WTC11 (cell line): ENCODE measurements at regions not wholly inside any gene's neighbourhood (a gene's known extent, or its start where the extent isn't known, plus 50 kb on each side); places are given as distances from the start of the nearest gene placed in this dataset.

Source experiments
- ATF1 ChIP-seq: sonication (generic); formaldehyde crosslinking; IDR thresholded peaks from 2 replicates; pipeline ENCODE4 v1.8.1; 2023; ENCODE audit warnings: mild to moderate bottlenecking, moderate library complexity, missing genetic modification reagents
- ATF6 ChIP-seq: sonication (generic); formaldehyde crosslinking; IDR thresholded peaks from 2 replicates; pipeline ENCODE4 v1.8.1; 2023; ENCODE audit warnings: mild to moderate bottlenecking, missing genetic modification reagents
- CTCF ChIP-seq: fragments of 200-600 bp; IDR thresholded peaks from 2 replicates; pipeline ENCODE4 v1.8.0; 2022; ENCODE audit warnings: antibody characterized with exemption
- FOXJ3 ChIP-seq: sonication (generic); formaldehyde crosslinking; IDR thresholded peaks from 2 replicates; pipeline ENCODE4 v1.9.0; 2021; ENCODE audit warnings: missing genetic modification reagents, mild to moderate bottlenecking, borderline replicate concordance
- MAX ChIP-seq: sonication (generic); formaldehyde crosslinking; IDR thresholded peaks from 2 replicates; pipeline ENCODE4 v1.8.0; 2022; ENCODE audit warnings: mild to moderate bottlenecking, missing genetic modification reagents
- NR1H2 ChIP-seq: sonication (generic); formaldehyde crosslinking; IDR thresholded peaks from 2 replicates; pipeline ENCODE4 v1.9.0; 2021; ENCODE audit warnings: mild to moderate bottlenecking, moderate library complexity, missing genetic modification reagents
- PREB ChIP-seq: sonication (generic); formaldehyde crosslinking; IDR thresholded peaks from 2 replicates; pipeline ENCODE4 v1.8.1; 2022; ENCODE audit warnings: mild to moderate bottlenecking, missing genetic modification reagents, moderate library complexity, borderline replicate concordance
- SMAD4 ChIP-seq: sonication (generic); formaldehyde crosslinking; IDR thresholded peaks from 2 replicates; pipeline ENCODE4 v1.8.0; 2022; ENCODE audit warnings: mild to moderate bottlenecking, missing genetic modification reagents
- TP53 ChIP-seq: sonication (generic); formaldehyde crosslinking; IDR thresholded peaks from 2 replicates; pipeline ENCODE4 v1.8.1; 2023; ENCODE audit warnings: mild to moderate bottlenecking, missing genetic modification reagents
- ZMAT4 ChIP-seq: fragments of 250-450 bp; sonication (Bioruptor Pico); IDR thresholded peaks from 2 replicates; pipeline ENCODE4 v1.9.0; 2021; ENCODE audit warnings: mild to moderate bottlenecking
- ZNF416 ChIP-seq: fragments of 250-450 bp; sonication (Bioruptor Pico); IDR thresholded peaks from 2 replicates; pipeline ENCODE4 v1.9.0; 2021; ENCODE audit warnings: mild to moderate bottlenecking, inconsistent platforms
- ZNF423 ChIP-seq: fragments of 250-450 bp; sonication (Bioruptor Pico); IDR thresholded peaks from 2 replicates; pipeline ENCODE4 v2.1.2; 2022; ENCODE audit warnings: mild to moderate bottlenecking, moderate library complexity
- TF ChIP-seq, protein P1 (sequence below): sonication (generic); formaldehyde crosslinking; IDR thresholded peaks from 2 replicates; pipeline ENCODE4 v1.8.1; 2023; ENCODE audit warnings: mild to moderate bottlenecking, missing genetic modification reagents, moderate library complexity
- TF ChIP-seq, protein P2 (sequence below): sonication (generic); formaldehyde crosslinking; IDR thresholded peaks from 2 replicates; pipeline ENCODE4 v1.8.1; 2023; ENCODE audit warnings: mild to moderate bottlenecking, moderate library complexity, missing genetic modification reagents

DNA sequence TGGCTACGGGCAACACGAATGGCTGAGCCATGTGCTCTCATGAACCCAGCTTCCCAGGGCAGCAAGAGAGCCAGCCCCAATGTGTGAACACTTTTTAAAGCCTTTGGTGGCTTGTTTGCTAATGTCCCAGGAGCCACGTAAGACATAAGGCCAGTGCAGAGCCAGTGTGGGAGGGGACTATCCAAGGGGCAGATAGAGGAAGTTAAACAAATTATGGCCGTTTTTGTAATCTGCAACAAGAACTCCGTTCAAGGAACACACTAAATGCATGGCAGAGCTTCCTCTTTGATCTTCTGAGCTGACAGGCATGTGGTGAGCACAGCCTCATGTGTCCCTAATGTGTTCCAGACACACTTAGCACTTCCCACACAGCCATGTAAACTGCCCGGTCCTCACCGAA, 133.3 kb downstream of the TEX36 start:
- TF ChIP-seq CTCF: no peak
- TF ChIP-seq ATF6 (CRISPR knock-in tag): no peak
- no peak for TF ChIP-seq ZNF423 (CRISPR knock-in tag)
- no peak for TF ChIP-seq ZMAT4 (CRISPR knock-in tag)
- TF ChIP-seq SMAD4 (CRISPR knock-in tag): no peak
- no peak for TF ChIP-seq NR1H2 (CRISPR knock-in tag)
- TF ChIP-seq MAX (CRISPR knock-in tag): no peak
- no peak for TF ChIP-seq TP53 (CRISPR knock-in tag)
- no peak for TF ChIP-seq FOXJ3 (CRISPR knock-in tag)
- TF ChIP-seq ZNF416 (CRISPR knock-in tag): no peak
- TF ChIP-seq, protein P1, sequence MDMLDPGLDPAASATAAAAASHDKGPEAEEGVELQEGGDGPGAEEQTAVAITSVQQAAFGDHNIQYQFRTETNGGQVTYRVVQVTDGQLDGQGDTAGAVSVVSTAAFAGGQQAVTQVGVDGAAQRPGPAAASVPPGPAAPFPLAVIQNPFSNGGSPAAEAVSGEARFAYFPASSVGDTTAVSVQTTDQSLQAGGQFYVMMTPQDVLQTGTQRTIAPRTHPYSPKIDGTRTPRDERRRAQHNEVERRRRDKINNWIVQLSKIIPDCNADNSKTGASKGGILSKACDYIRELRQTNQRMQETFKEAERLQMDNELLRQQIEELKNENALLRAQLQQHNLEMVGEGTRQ (CRISPR knock-in tag): no peak
- no peak for TF ChIP-seq ATF1 (CRISPR knock-in tag)
- no peak for TF ChIP-seq PREB (CRISPR knock-in tag)
- TF ChIP-seq, protein P2, sequence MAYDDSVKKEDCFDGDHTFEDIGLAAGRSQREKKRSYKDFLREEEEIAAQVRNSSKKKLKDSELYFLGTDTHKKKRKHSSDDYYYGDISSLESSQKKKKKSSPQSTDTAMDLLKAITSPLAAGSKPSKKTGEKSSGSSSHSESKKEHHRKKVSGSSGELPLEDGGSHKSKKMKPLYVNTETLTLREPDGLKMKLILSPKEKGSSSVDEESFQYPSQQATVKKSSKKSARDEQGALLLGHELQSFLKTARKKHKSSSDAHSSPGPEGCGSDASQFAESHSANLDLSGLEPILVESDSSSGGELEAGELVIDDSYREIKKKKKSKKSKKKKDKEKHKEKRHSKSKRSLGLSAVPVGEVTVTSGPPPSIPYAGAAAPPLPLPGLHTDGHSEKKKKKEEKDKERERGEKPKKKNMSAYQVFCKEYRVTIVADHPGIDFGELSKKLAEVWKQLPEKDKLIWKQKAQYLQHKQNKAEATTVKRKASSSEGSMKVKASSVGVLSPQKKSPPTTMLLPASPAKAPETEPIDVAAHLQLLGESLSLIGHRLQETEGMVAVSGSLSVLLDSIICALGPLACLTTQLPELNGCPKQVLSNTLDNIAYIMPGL (CRISPR knock-in tag): no peak
